Stomach (tissue), 8 donors: ENCODE measurements at regions not wholly inside any gene's neighbourhood (a gene's known extent, or its start where the extent isn't known, plus 50 kb on each side); places are given as distances from the start of the nearest gene placed in this dataset.

Experiments
- DNase-seq, 2 donors: peaks; one replicate each; pipeline versions ENCODE4 v3.0.0 to v3.0.0-alpha.2; 2013 to 2019
- H3K27ac ChIP-seq, 5 donors: fragments of 200-600 bp in 4 of 5; sonication (generic) in 4 of 5; one replicate each; pipeline ENCODE4 v1.5.1; 2013 to 2019; ENCODE audit warnings: mild to moderate bottlenecking in 1 of 5, moderate library complexity in 1 of 5
- H3K27me3 ChIP-seq, 3 donors: fragments of 200-600 bp; sonication (generic); one replicate each; pipeline ENCODE4 v1.5.1; 2017 to 2019; ENCODE audit warnings: mixed run types in 1 of 3
- H3K36me3 ChIP-seq, 4 donors: fragments of 200-600 bp; sonication (generic); 1 replicate in 3 of 4; 2 replicates in 1 of 4; pipeline ENCODE4 v1.5.1; 2016 to 2019
- H3K4me1 ChIP-seq, 4 donors: fragments of 200-600 bp; sonication (generic); one replicate each; pipeline ENCODE4 v1.5.1; 2016 to 2019
- H3K4me3 ChIP-seq, 4 donors: fragments of 200-600 bp; sonication (generic) in 3 of 4; one replicate each; pipeline ENCODE4 v1.5.1; 2016 to 2019; ENCODE audit warnings: mild to moderate bottlenecking in 1 of 4
- H3K9me3 ChIP-seq, 4 donors: fragments of 200-600 bp; sonication (generic); one replicate each; pipeline ENCODE4 v1.5.1; 2016 to 2019
- CTCF ChIP-seq, 7 experiments: fragments of 450-650 bp in 4 of 7; fragments of 200-600 bp in 3 of 7; sonication (generic) in 3 of 7; IDR thresholded peaks; one replicate each; pipeline ENCODE4 v1.5.1; 2016 to 2019; ENCODE audit warnings: antibody characterized with exemption in 7 of 7, control low read depth in 2 of 7, mild to moderate bottlenecking in 1 of 7
- EP300 ChIP-seq: sonication (generic); formaldehyde crosslinking; IDR thresholded peaks from one replicate; pipeline ENCODE4 v1.6.1; 2017; ENCODE audit warnings: antibody characterized with exemption
- POLR2A ChIP-seq, 4 donors: fragments of 450-650 bp; IDR thresholded peaks; one replicate each; pipeline ENCODE4 v1.6.1; 2016; ENCODE audit warnings: antibody characterized with exemption in 4 of 4, control low read depth in 2 of 4, mild to moderate bottlenecking in 1 of 4, moderate library complexity in 1 of 4
- POLR2AphosphoS5 ChIP-seq, 3 donors: sonication (generic); formaldehyde crosslinking; IDR thresholded peaks; one replicate each; pipeline ENCODE4 v1.6.1; 2016; ENCODE audit warnings: antibody characterized with exemption in 3 of 3
- WGBS, 5 donors: extraction: QIAGEN DNeasy Blood & Tissue Kit in 3 of 5; methylation state at CpG; one replicate each; pipeline versions ENCODE4 v1.1.5 to v1.1.7; 2013 to 2018; 5-methylcytosine and 5-hydroxymethylcytosine counted together
- intact Hi-C: fragments of 100-400 bp; cut with DNase I; formaldehyde crosslinking; loops from one replicate; pipeline ENCODE4 v1.15.1; 2023; ENCODE audit warnings: low total_unique reads
- donor health status: healthy with polysubstance abuse.
- donor health status: Bipolar disorder and iron deficiency.
- donor health status: healthy.

GRCh38 chr10:78297997-78298396 is 264.3 kb downstream of the RPS24 start:
- WGBS, 5 donors, result 85 to 97% (median 88%) methylated on average over 1 of the region's 1 CpG

GRCh38 chr10:78298835-78299234 is 265.2 kb downstream of the RPS24 start:
- peaks cover 12 to 46% (median 24%) of the 10 kb centered on the region in 4 donors for H3K4me1 ChIP-seq
- WGBS, 5 donors, result 83 to 90% (median 87%) methylated on average over 7 of the region's 7 CpGs
- H3K27me3 ChIP-seq, result no peaks in the 10 kb centered on the region
- no peak for DNase-seq
- no peaks in the 10 kb centered on the region for H3K36me3 ChIP-seq
- no peak for TF ChIP-seq POLR2AphosphoS5 (IDR thresholded peaks at IDR 0.05)
- no peak for TF ChIP-seq POLR2A (IDR thresholded peaks at IDR 0.05)
- TF ChIP-seq CTCF (IDR thresholded peaks at IDR 0.05), result no peak
- no peak for TF ChIP-seq EP300
- intact Hi-C loops, result no loop called here
- no peaks in the 10 kb centered on the region for H3K9me3 ChIP-seq
- H3K27ac ChIP-seq, result peak overlapping the region in 1 of 5 donors; percentile 72
- H3K4me3 ChIP-seq, result no peak overlapping the region

More at GRCh38 chr10:78297997-78298396, 264.3 kb downstream of the RPS24 start:
- peaks cover 8 to 40% (median 18%) of the 10 kb centered on the region in 4 donors for H3K4me1 ChIP-seq
- no peaks in the 10 kb centered on the region for H3K9me3 ChIP-seq
- no peaks in the 10 kb centered on the region for H3K27me3 ChIP-seq
- no peak overlapping the region for H3K4me3 ChIP-seq
- H3K36me3 ChIP-seq, result no peaks in the 10 kb centered on the region
- peak overlapping the region in 1 of 5 donors; percentile 72 for H3K27ac ChIP-seq
- no peak for TF ChIP-seq CTCF (IDR thresholded peaks at IDR 0.05)
- TF ChIP-seq POLR2A (IDR thresholded peaks at IDR 0.05), result no peak
- no peak for TF ChIP-seq EP300
- no peak for TF ChIP-seq POLR2AphosphoS5 (IDR thresholded peaks at IDR 0.05)
- intact Hi-C loops, result no loop called here
- DNase-seq, result no peak

- H3K27me3 ChIP-seq, result no peaks in the 10 kb centered on the region
- H3K9me3 ChIP-seq, result no peaks in the 10 kb centered on the region
- peak overlapping the region in 4 of 5 donors; percentile 38 to 72 (median 51) for H3K27ac ChIP-seq
- WGBS, 5 donors, result 64 to 88% (median 82%) methylated on average over 9 of the region's 9 CpGs
- H3K4me3 ChIP-seq, result no peak overlapping the region
- peaks cover 12 to 41% (median 20%) of the 10 kb centered on the region in 4 donors for H3K4me1 ChIP-seq
- no peak for DNase-seq
- intact Hi-C loops, result no loop called here
- TF ChIP-seq CTCF (IDR thresholded peaks at IDR 0.05), result no peak
- no peak for TF ChIP-seq EP300
- H3K36me3 ChIP-seq, result no peaks in the 10 kb centered on the region
Measured at GRCh38 chr10:78299851-78300468, 266.3 kb downstream of the RPS24 start.

- intact Hi-C loops, result no loop called here
- TF ChIP-seq CTCF (IDR thresholded peaks at IDR 0.05) (no peak), POLR2A (IDR thresholded peaks at IDR 0.05) (no peak), POLR2AphosphoS5 (IDR thresholded peaks at IDR 0.05) (no peak), EP300 (no peak)
- Histone ChIP-seq H3K27ac (peak overlapping the region in 3 of 5 donors; percentile 46 to 72 (median 56)), H3K4me3 (no peak overlapping the region), H3K4me1 (peaks cover 12 to 39% (median 21%) of the 10 kb centered on the region in 4 donors), H3K36me3 (no peaks in the 10 kb centered on the region), H3K27me3 (no peaks in the 10 kb centered on the region), H3K9me3 (no peaks in the 10 kb centered on the region)
- 94 to 100% (median 96%) methylated on average over 2 of the region's 2 CpGs for WGBS, 5 donors
- DNase-seq, result no peak
Measured at GRCh38 chr10:78300526-78300925, 266.9 kb downstream of the RPS24 start.
